Central memory CD8-positive, alpha-beta T cell (primary cell): ENCODE measurements at regions not wholly inside any gene's neighbourhood (a gene's known extent, or its start where the extent isn't known, plus 50 kb on each side); places are given as distances from the start of the nearest gene placed in this dataset.

Experiments used
- ATAC-seq: fragments of 150-1000 bp; cut with Tn5 transposase; replicated peaks from 2 replicates; pipeline ENCODE4 v1.10.0; 2022; ENCODE audit warnings: mild to moderate bottlenecking, moderate FRiP score, moderate number of reproducible peaks; ENCODE audit not compliant: poor library complexity, severe bottlenecking; ENCODE audit errors: extremely low read depth
- DNase-seq, 2 donors: peaks; one replicate each; pipeline ENCODE4 v3.0.0; 2021; ENCODE audit warnings: low spot score in 2 of 2
- H3K27ac Mint-ChIP-seq: one replicate; pipeline ENCODE4 v1.8.0; 2022; ENCODE audit warnings: low read depth, mild to moderate bottlenecking, moderate library complexity, mixed read lengths
- H3K27me3 Mint-ChIP-seq: one replicate; pipeline ENCODE4 v1.8.0; 2022; ENCODE audit warnings: mixed read lengths
- H3K36me3 Mint-ChIP-seq: one replicate; pipeline ENCODE4 v1.8.0; 2022; ENCODE audit warnings: mild to moderate bottlenecking, moderate library complexity, mixed read lengths; ENCODE audit not compliant: insufficient read depth
- H3K4me1 Mint-ChIP-seq: one replicate; pipeline ENCODE4 v1.8.0; 2022; ENCODE audit warnings: mixed read lengths
- H3K4me3 Mint-ChIP-seq: one replicate; pipeline ENCODE4 v1.8.0; 2022; ENCODE audit warnings: mild to moderate bottlenecking, moderate library complexity, mixed read lengths
- H3K9me3 Mint-ChIP-seq: one replicate; pipeline ENCODE4 v1.8.0; 2022; ENCODE audit warnings: mixed read lengths

DNA sequence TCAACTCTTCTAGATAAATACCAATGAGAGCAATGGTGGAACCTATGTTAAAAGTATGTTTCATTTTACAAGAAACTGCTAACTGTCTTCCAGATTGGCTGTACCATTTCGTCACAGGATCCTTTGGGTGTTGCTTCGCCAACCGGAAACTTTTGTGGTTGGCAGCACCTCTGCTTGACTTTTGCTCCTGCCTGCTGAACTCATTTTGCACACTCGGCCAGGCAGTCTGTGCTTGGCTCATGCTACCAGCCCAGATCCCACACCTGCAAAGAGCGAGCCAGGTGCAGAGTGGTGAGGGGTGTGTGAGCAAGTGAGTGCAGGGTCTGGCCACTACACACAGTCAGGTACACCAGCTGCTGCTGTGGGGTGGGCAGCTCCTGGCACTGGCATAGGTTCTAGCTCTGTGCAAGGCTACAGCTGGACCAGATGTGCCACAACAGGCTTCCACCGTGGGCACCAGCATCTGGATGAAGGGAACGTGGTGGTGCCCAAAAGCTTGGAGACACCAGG is 422.3 kb downstream of the PRR16 start:
- H3K4me3 Mint-ChIP-seq, result no peak overlapping the region
- no peaks in the 10 kb centered on the region for H3K4me1 Mint-ChIP-seq
- H3K36me3 Mint-ChIP-seq, result no peaks in the 10 kb centered on the region
- H3K9me3 Mint-ChIP-seq, result peaks cover 15% of the 10 kb centered on the region
- H3K27ac Mint-ChIP-seq, result no peak overlapping the region
- no peak for ATAC-seq
- no peak for DNase-seq
- H3K27me3 Mint-ChIP-seq, result no peaks in the 10 kb centered on the region

DNA sequence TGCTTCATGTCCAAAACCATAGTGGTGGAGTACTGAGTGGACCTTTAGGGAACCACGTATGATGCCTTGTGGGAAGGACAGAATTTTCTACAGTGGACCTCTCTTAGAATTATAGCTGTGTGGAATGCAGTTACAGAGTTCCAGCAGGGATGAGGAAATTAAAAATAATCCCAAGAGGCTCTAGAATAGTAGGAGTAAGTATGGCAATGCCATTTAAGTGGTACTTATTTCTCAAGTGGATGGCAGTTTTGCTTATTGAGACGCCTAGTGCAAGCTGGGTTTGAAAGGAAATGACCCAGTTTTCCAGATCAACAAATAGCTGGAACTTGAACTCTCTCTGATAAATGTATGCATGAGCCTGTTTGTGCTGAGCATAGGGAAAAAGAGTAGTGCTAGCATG is 431.6 kb downstream of the PRR16 start:
- no peaks in the 10 kb centered on the region for H3K27me3 Mint-ChIP-seq
- no peak for DNase-seq
- H3K36me3 Mint-ChIP-seq, result no peaks in the 10 kb centered on the region
- no peak overlapping the region for H3K4me3 Mint-ChIP-seq
- peaks cover 9% of the 10 kb centered on the region for H3K9me3 Mint-ChIP-seq
- no peak for ATAC-seq
- no peak overlapping the region for H3K27ac Mint-ChIP-seq
- H3K4me1 Mint-ChIP-seq, result no peaks in the 10 kb centered on the region

- H3K36me3 Mint-ChIP-seq, result no peaks in the 10 kb centered on the region
- H3K4me1 Mint-ChIP-seq, result no peaks in the 10 kb centered on the region
- H3K4me3 Mint-ChIP-seq, result no peak overlapping the region
- H3K27me3 Mint-ChIP-seq, result no peaks in the 10 kb centered on the region
- no peak overlapping the region for H3K27ac Mint-ChIP-seq
- DNase-seq (no peak), ATAC-seq (no peak)
- peaks cover 10% of the 10 kb centered on the region for H3K9me3 Mint-ChIP-seq
These were observed 437.1 kb downstream of the PRR16 start for GRCh38 chr5:120901199-120901598.

- H3K9me3 Mint-ChIP-seq, result peaks cover 14% of the 10 kb centered on the region
- no peaks in the 10 kb centered on the region for H3K4me1 Mint-ChIP-seq
- H3K27ac Mint-ChIP-seq, result no peak overlapping the region
- DNase-seq (no peak), ATAC-seq (no peak)
- H3K27me3 Mint-ChIP-seq, result no peaks in the 10 kb centered on the region
- no peak overlapping the region for H3K4me3 Mint-ChIP-seq
- no peaks in the 10 kb centered on the region for H3K36me3 Mint-ChIP-seq
These were observed 443.9 kb downstream of the PRR16 start for GRCh38 chr5:120907953-120908352.

DNA sequence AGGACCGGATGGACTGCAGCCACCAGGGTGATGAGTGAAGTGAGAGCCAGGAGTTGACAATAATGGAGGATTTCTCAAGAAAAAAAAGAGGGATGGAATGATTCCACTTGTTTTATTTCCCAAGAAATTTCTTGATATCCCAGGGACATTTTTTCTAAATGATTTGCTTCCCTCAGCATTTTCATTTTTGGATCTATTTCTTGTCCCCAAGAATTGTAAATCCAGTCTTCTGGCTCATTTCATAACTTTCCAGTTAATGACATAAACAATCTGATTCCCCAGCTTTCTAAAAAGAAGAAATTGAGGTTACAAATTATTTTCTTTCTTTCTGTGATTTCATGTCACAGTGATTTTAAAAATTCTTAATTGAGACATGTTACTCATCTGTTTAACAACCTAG is 446.5 kb downstream of the PRR16 start:
- ATAC-seq (no peak), DNase-seq (no peak)
- Mint-ChIP-seq H3K36me3 (no peaks in the 10 kb centered on the region), H3K4me3 (no peak overlapping the region), H3K9me3 (peaks cover 4% of the 10 kb centered on the region), H3K27me3 (no peaks in the 10 kb centered on the region), H3K4me1 (no peaks in the 10 kb centered on the region), H3K27ac (no peak overlapping the region)

DNA sequence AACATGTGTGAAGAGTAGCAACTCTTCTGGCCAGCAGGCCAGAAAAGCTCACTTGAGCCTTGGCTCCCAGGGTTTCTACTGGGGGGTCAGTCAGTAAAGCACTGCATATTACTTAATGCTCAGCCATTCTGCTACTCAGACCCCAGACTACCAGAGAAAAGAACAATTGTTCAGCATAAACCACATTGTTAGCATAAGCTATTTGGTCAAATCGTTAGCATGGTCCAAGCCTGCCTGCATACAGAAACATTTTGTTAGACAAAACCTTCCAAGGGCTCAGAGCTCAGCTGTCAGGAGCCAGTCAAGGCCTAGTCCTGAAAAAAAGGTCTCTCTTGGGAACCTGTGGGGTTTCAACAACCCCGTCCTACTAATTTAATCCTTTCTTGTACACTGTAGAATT is 449.3 kb downstream of the PRR16 start:
- DNase-seq, result no peak
- ATAC-seq, result no peak
- Mint-ChIP-seq H3K4me3 (no peak overlapping the region), H3K4me1 (no peaks in the 10 kb centered on the region), H3K36me3 (no peaks in the 10 kb centered on the region), H3K9me3 (peaks cover 4% of the 10 kb centered on the region), H3K27me3 (no peaks in the 10 kb centered on the region), H3K27ac (no peak overlapping the region)

DNA sequence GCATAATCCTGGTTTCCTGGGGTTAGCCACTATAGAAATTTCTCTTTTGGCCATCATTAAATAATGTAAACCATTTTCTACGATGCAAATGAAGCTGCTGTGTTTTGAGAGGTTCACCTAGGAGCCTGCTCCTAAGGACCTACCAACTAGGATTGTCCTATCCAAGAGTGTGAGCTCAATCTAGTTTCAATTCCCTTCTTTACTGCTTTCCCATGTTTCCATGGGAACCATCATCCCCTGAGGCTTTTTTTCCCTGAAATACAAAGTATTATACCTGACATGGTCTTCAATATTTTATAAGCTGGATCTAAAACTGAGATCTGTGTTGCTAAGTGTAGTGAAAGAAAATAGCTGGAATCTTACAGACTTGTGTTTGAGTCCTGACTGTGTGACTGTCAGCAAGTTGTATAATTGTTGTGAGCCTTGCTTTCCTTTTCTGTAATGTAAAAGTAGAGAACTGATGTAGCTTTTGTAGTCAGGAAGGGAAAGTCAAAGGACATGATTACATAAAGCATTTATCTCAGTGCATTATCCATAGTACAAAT is 453.2 kb downstream of the PRR16 start:
- peaks cover 1% of the 10 kb centered on the region for H3K36me3 Mint-ChIP-seq
- no peaks in the 10 kb centered on the region for H3K4me1 Mint-ChIP-seq
- H3K27ac Mint-ChIP-seq, result no peak overlapping the region
- ATAC-seq (no peak), DNase-seq (no peak)
- H3K4me3 Mint-ChIP-seq, result no peak overlapping the region
- peaks cover 11% of the 10 kb centered on the region for H3K9me3 Mint-ChIP-seq
- H3K27me3 Mint-ChIP-seq, result no peaks in the 10 kb centered on the region

GRCh38 chr5:120919017-120919416 is 454.9 kb downstream of the PRR16 start:
- Mint-ChIP-seq H3K4me1 (no peaks in the 10 kb centered on the region), H3K9me3 (peaks cover 17% of the 10 kb centered on the region), H3K36me3 (peaks cover 1% of the 10 kb centered on the region), H3K27ac (no peak overlapping the region), H3K27me3 (no peaks in the 10 kb centered on the region), H3K4me3 (no peak overlapping the region)
- ATAC-seq (no peak), DNase-seq (no peak)

DNA sequence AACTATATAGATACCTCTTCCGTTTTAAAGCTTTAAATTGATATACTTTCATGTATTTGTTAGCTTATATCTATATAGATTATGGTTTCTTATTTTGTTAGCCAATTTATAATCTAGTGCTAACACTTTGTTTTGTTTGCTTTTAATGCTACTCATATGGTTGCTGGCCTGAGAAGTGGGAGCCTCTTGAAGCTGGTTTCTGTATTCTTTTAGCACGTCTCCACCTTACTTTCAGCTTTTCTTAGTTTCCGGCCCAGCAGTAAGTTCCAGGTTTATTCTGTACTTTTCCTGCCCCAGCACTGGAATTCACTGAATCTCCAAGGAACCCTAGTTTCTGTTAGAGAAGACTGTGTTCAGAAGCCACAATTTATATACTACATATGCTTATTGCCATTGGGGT is 458.9 kb downstream of the PRR16 start:
- ATAC-seq, result no peak
- DNase-seq, result no peak
- no peak overlapping the region for H3K4me3 Mint-ChIP-seq
- H3K36me3 Mint-ChIP-seq, result peaks cover 1% of the 10 kb centered on the region
- no peaks in the 10 kb centered on the region for H3K27me3 Mint-ChIP-seq
- no peaks in the 10 kb centered on the region for H3K4me1 Mint-ChIP-seq
- peaks cover 21% of the 10 kb centered on the region for H3K9me3 Mint-ChIP-seq
- H3K27ac Mint-ChIP-seq, result no peak overlapping the region

GRCh38 chr5:120926471-120926870 is 462.4 kb downstream of the PRR16 start:
- H3K9me3 Mint-ChIP-seq, result peaks cover 10% of the 10 kb centered on the region
- H3K27me3 Mint-ChIP-seq, result no peaks in the 10 kb centered on the region
- H3K4me3 Mint-ChIP-seq, result no peak overlapping the region
- ATAC-seq (no peak), DNase-seq (no peak)
- no peaks in the 10 kb centered on the region for H3K36me3 Mint-ChIP-seq
- H3K4me1 Mint-ChIP-seq, result no peaks in the 10 kb centered on the region
- H3K27ac Mint-ChIP-seq, result no peak overlapping the region

DNA sequence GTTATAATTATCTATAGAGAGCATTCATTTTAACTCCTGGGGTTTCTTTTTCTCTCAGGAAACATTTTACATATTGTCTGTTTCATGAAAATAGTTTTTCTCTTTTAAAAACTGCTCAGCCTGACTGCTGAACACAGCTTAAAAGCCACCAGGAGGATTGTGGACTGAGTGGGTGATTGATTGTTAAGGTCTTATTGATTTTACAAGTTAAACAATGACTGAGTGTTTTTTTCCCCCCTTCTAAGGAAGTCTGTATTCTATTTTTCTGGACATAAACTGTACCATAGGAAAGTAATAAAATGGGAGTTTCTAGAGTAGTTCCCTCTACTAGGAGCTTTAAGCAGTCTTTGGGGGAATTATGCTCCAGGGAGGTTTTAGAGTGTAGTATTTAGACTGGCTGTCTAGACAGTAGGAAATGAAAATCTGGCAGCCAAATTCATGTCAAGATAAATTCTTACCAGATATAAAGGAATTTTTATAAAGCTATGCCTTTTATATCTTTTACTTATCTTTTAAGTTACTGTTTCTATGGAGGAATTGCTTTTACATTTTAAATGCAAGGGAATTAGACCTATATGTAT is 463.9 kb downstream of the PRR16 start:
- DNase-seq (no peak), ATAC-seq (no peak)
- no peaks in the 10 kb centered on the region for H3K4me1 Mint-ChIP-seq
- H3K27ac Mint-ChIP-seq, result no peak overlapping the region
- no peaks in the 10 kb centered on the region for H3K36me3 Mint-ChIP-seq
- H3K27me3 Mint-ChIP-seq, result no peaks in the 10 kb centered on the region
- no peak overlapping the region for H3K4me3 Mint-ChIP-seq
- H3K9me3 Mint-ChIP-seq, result peaks cover 18% of the 10 kb centered on the region

GRCh38 chr5:120932480-120932879 is 468.4 kb downstream of the PRR16 start:
- no peak overlapping the region for H3K4me3 Mint-ChIP-seq
- no peaks in the 10 kb centered on the region for H3K27me3 Mint-ChIP-seq
- H3K9me3 Mint-ChIP-seq, result peaks cover 13% of the 10 kb centered on the region
- ATAC-seq, result no peak
- H3K4me1 Mint-ChIP-seq, result no peaks in the 10 kb centered on the region
- no peak for DNase-seq
- H3K36me3 Mint-ChIP-seq, result no peaks in the 10 kb centered on the region
- H3K27ac Mint-ChIP-seq, result no peak overlapping the region

DNA sequence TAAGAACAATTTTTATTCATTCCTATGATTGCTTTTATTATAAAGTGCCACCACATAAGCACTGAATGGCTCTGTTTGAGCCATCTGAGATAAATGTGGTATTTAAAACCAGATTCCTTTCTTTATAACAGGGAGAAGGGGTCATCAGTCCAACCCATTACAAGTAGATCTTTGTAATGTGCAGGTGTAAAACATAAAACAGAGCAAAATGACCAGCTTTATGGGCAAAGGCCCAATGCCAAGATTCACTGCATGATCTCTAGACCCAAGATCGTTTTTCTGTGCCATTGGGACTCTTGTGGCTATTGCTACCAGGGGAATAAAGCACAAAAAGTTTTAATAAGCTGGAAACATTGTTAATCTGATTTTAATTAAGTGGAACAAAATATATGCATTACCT is 469.9 kb downstream of the PRR16 start:
- DNase-seq (no peak), ATAC-seq (no peak)
- H3K27me3 Mint-ChIP-seq, result no peaks in the 10 kb centered on the region
- H3K4me3 Mint-ChIP-seq, result no peak overlapping the region
- no peaks in the 10 kb centered on the region for H3K4me1 Mint-ChIP-seq
- H3K36me3 Mint-ChIP-seq, result no peaks in the 10 kb centered on the region
- H3K27ac Mint-ChIP-seq, result no peak overlapping the region
- peaks cover 18% of the 10 kb centered on the region for H3K9me3 Mint-ChIP-seq
